ENCODE measurements at regions not wholly inside any gene's neighbourhood (a gene's known extent, or its start where the extent isn't known, plus 50 kb on each side); places are given as distances from the start of the nearest gene placed in this dataset.

- no peak overlapping the region for H3K4me3 ChIP-seq (replicated peaks in 1 of 3)
- no peak for TF ChIP-seq POLR2A (IDR thresholded peaks at IDR 0.05)
- 55 to 61% methylated on average over 1 of the region's 1 CpG for WGBS, 2 donors
- no peaks in the 10 kb centered on the region for H3K9me3 ChIP-seq
- no peaks in the 10 kb centered on the region for H3K36me3 ChIP-seq
- no peaks in the 10 kb centered on the region for H3K4me1 ChIP-seq
- intact Hi-C loops (cut with DNase I): no loop called here
- no peaks in the 10 kb centered on the region for H3K27me3 ChIP-seq
- DNase-seq: no peak
- no peak overlapping the region for H3K27ac ChIP-seq
These were observed 154.1 kb downstream of the CARTPT start for GRCh38 chr5:71873191-71873591.

DNA sequence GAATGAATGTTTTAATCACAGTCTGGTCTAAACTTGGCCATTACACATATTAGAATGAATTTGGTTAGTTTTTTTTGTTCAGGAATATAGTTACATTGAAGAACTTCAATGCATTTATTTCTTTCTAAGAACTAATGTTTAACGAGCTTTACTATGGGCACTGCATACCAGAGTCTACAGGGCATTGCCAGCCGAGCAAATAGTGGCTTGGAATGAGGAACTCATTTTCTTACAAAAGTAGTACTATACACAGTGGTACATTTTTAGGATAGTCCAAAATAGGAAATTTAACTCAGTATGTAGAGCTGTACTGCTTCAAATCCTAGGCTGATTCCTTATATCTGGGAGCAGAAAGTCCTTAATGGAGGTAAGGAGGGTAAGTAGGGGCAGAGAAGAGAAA is 155.4 kb downstream of the CARTPT start:
- H3K27ac ChIP-seq: no peak overlapping the region
- DNase-seq: no peak
- no peaks in the 10 kb centered on the region for H3K4me1 ChIP-seq
- TF ChIP-seq CTCF (IDR thresholded peaks at IDR 0.05) (no peak), POLR2A (IDR thresholded peaks at IDR 0.05) (no peak)
- H3K9me3 ChIP-seq: no peaks in the 10 kb centered on the region
- no peaks in the 10 kb centered on the region for H3K36me3 ChIP-seq
- H3K27me3 ChIP-seq: no peaks in the 10 kb centered on the region
- intact Hi-C loops (cut with DNase I): no loop called here
- 58 to 59% methylated on average over 2 of the region's 2 CpGs for WGBS, 2 donors
- H3K4me3 ChIP-seq (replicated peaks in 1 of 3): no peak overlapping the region

DNA sequence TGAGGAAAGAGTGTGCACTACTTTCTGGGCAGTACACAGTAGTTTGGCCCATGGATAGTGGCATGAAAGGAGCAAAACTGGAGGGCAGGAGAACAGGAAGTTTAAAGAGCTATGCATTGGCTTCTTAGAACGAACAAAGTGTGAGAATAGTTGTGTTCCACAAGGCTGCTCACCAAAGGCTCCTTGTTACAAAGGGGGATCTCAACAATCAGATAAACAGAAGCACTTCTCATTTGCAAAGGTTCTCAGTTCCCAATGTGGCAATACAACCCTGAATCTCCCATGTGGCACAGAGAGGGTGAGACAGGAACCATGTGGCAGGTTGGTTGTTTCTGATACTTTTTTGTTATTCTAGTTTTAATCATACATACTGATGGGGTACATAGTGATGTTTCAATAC is 158.4 kb downstream of the CARTPT start:
- Histone ChIP-seq H3K27ac (no peak overlapping the region), H3K4me1 (no peaks in the 10 kb centered on the region), H3K27me3 (no peaks in the 10 kb centered on the region), H3K9me3 (no peaks in the 10 kb centered on the region), H3K4me3 (replicated peaks in 1 of 3) (no peak overlapping the region), H3K36me3 (no peaks in the 10 kb centered on the region)
- intact Hi-C loops (cut with DNase I): no loop called here
- 40 to 55% methylated on average over 1 of the region's 1 CpG for WGBS, 2 donors
- no peak for DNase-seq
- no peak for TF ChIP-seq CTCF (IDR thresholded peaks at IDR 0.05)
- no peak for TF ChIP-seq POLR2A (IDR thresholded peaks at IDR 0.05)

DNA sequence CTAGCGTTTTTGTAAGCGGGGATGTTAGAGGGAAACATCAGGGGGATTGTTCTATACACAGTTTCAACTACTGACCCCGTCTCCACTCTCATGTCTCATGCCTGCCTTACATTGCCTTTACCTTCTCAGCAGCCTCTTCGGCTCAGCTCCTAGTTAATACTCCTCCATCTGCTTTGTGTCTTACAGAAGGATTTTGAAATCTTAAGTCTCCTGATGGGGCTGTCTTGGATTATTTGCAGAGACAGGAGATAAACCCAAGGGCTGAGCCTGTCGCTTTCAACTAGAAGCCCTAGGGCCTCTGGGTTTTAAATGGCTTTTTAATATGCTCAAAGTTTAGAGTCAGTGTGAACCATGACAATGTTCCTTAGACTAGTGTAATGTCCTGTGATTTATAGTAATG is 161.5 kb downstream of the CARTPT start:
- intact Hi-C loops (cut with DNase I): no loop called here

DNA sequence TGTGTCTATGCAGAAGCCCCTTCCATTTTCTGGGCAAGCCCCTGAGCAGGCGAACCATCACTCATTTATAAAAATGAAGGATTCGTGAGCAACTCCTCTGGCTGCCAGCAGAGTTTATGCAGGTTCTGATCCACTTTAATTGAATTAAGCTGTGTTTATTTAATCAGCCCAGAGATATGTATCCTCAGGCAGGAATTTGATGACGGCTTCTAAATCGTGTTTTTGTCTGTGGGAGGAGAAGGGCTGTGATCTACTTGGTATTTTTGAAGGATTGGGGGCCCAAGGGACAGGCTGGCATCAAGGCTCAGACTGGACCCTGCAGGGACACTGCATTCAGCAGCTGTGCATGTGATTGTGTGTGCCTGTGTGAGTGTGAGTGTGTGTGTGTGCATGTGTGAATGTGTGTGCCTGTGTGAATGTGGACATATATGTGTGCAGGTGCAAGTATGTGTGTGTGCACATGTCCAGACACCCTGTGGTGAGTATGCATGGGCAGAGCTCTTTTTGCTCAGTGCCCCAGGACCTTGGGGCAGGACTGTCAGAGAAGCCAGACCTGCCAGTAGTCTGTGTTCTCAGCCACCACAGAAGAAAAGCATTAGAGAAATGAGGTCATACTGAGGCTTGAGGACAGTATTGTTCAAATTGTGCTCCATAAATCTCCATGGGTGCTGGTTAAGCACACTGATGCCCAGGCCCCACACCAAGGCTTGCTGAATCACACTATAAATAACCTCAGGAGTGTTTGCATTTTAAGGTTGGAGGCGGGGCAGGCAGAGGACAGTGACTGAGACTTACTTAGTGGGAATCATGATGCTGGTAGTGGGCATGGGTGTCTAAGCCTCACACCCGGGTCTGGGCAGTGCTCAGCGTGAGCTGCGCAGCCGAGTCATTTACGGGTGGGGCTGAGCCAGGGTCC is 164.0 kb downstream of the CARTPT start:
- Histone ChIP-seq H3K36me3 (no peaks in the 10 kb centered on the region), H3K27me3 (no peaks in the 10 kb centered on the region), H3K27ac (no peak overlapping the region), H3K9me3 (no peaks in the 10 kb centered on the region), H3K4me1 (no peaks in the 10 kb centered on the region), H3K4me3 (replicated peaks in 1 of 3) (no peak overlapping the region)
- TF ChIP-seq POLR2A (IDR thresholded peaks at IDR 0.05) (no peak), CTCF (IDR thresholded peaks at IDR 0.05) (no peak)
- WGBS, 2 donors: 75 to 79% methylated on average over 10 of the region's 10 CpGs
- intact Hi-C loops (cut with DNase I): no loop called here
- no peak for DNase-seq

More for the DNA sequence above, 161.5 kb downstream of the CARTPT start:
- DNase-seq: no peak
- H3K4me1 ChIP-seq: no peaks in the 10 kb centered on the region
- no peaks in the 10 kb centered on the region for H3K9me3 ChIP-seq
- 74 to 76% methylated on average over 5 of the region's 5 CpGs for WGBS, 2 donors
- no peaks in the 10 kb centered on the region for H3K27me3 ChIP-seq
- TF ChIP-seq POLR2A (IDR thresholded peaks at IDR 0.05) (no peak), CTCF (IDR thresholded peaks at IDR 0.05) (no peak)
- no peaks in the 10 kb centered on the region for H3K36me3 ChIP-seq
- H3K4me3 ChIP-seq (replicated peaks in 1 of 3): no peak overlapping the region
- no peak overlapping the region for H3K27ac ChIP-seq

Measured in thyroid gland (tissue), 4 donors.